HepG2 (cell line): ENCODE measurements at regions not wholly inside any gene's neighbourhood (a gene's known extent, or its start where the extent isn't known, plus 50 kb on each side); places are given as distances from the start of the nearest gene placed in this dataset.
A peak's percentile ranks its signal among the peaks of the same experiment; 100 is the strongest.

Experiments
- ATAC-seq: fragments of 200-7000 bp; cut with Tn5 transposase; 3 replicates; pipeline ENCODE4 v1.9.1; 2020; ENCODE audit warnings: mild to moderate bottlenecking, moderate library complexity
- BruUV-seq: library from RNA; stranded (reverse); fragments of 400-500 nt; replicated peaks from 2 replicates; lab custom pipeline; 2021; lab: Mats Ljungman, UMichigan
- CTCF ChIA-PET: fragments of 300-600 bp; formaldehyde crosslinking; extraction: SDS; loops from one replicate; lab custom pipeline; 2021; ENCODE audit warnings: low total read pairs, inconsistent platforms, low intra/inter-chr PET ratio; lab: Yijun Ruan, JAX
- POLR2A ChIA-PET: fragments of 350-600 bp; sonication (Branson Sonifier 250); formaldehyde crosslinking; loops from one replicate; lab custom pipeline; 2020; ENCODE audit warnings: antibody characterized with exemption, inconsistent platforms; lab: Yijun Ruan, JAX
- DNase-seq: peaks from one replicate; pipeline ENCODE4 v3.0.0-alpha.2; 2015; ENCODE audit warnings: low spot score
- FAIRE-seq: peaks from 3 replicates; lab custom pipeline; 2011; peaks lifted over from hg19 to GRCh38; lab: Jason Lieb, UNC
- H2AFZ ChIP-seq: one replicate; pipeline ENCODE4 v1.6.1; 2011; ENCODE audit warnings: low read length, inconsistent platforms
- H3K27ac ChIP-seq: fragments of 300-600 bp; 3 replicates; pipeline ENCODE4 v1.8.0; 2011; ENCODE audit warnings: mixed run types, mild to moderate bottlenecking, mixed read lengths, low read length, inconsistent platforms; ENCODE audit not compliant: insufficient read depth; ENCODE audit errors: extremely low read length
- H3K27me3 ChIP-seq, 2 experiments: fragments of 200-600 bp in 1 of 2; 2 replicates in 1 of 2; 3 replicates in 1 of 2; pipeline versions ENCODE4 v1.6.0 to v1.8.0; 2011; ENCODE audit warnings: low read length in 2 of 2, mild to moderate bottlenecking in 2 of 2, moderate library complexity in 2 of 2, inconsistent platforms in 1 of 2; ENCODE audit not compliant: insufficient read depth in 2 of 2, control insufficient read depth in 1 of 2
- H3K36me3 ChIP-seq, 2 experiments: fragments of 200-600 bp in 1 of 2; replicated peaks in 1 of 2; 2 replicates in 1 of 2; 3 replicates in 1 of 2; pipeline versions ENCODE4 v1.5.1 to v1.8.0; 2011; ENCODE audit warnings: low read length in 2 of 2, inconsistent platforms in 1 of 2; ENCODE audit not compliant: insufficient read depth in 2 of 2, control insufficient read depth in 1 of 2
- H3K4me1 ChIP-seq: 2 replicates; pipeline ENCODE4 v1.5.1; 2012; ENCODE audit warnings: low read length, inconsistent platforms; ENCODE audit not compliant: insufficient read depth
- H3K4me2 ChIP-seq: 2 replicates; pipeline ENCODE4 v1.6.0; 2011; ENCODE audit warnings: low read depth, low read length, inconsistent platforms
- H3K4me3 ChIP-seq, 3 experiments: fragments of 200-600 bp in 1 of 3; sonication (generic), shearing (Covaris generic) in 1 of 3; replicated peaks in 1 of 3; 2 replicates each; pipeline ENCODE4 v1.5.1; 2011 to 2016; ENCODE audit warnings: low read length in 3 of 3, inconsistent platforms in 2 of 3, low read depth in 2 of 3, mild to moderate bottlenecking in 2 of 3, control low read depth in 1 of 3, mixed read lengths in 1 of 3; ENCODE audit not compliant: insufficient read depth in 1 of 3
- H3K79me2 ChIP-seq: one replicate; pipeline ENCODE4 v1.6.1; 2011; ENCODE audit warnings: low read length, inconsistent platforms; ENCODE audit not compliant: insufficient read depth
- H3K9ac ChIP-seq: 2 replicates; pipeline ENCODE4 v1.6.0; 2011; ENCODE audit warnings: mild to moderate bottlenecking, low read depth, low read length, inconsistent platforms; ENCODE audit not compliant: insufficient read depth
- H3K9me3 ChIP-seq: 2 replicates; pipeline ENCODE4 v1.5.1; 2012; ENCODE audit warnings: mild to moderate bottlenecking, low read length
- H4K20me1 ChIP-seq: 2 replicates; pipeline ENCODE4 v1.6.0; 2011; ENCODE audit warnings: inconsistent platforms, mild to moderate bottlenecking, low read length, moderate library complexity; ENCODE audit not compliant: insufficient read depth
- ATF6 ChIP-seq: sonication (generic); formaldehyde crosslinking; conservative IDR thresholded peaks from 2 replicates; pipeline ENCODE4 v1.4.0; 2020; ENCODE audit warnings: missing genetic modification reagents
- EEA1 ChIP-seq: sonication (generic); formaldehyde crosslinking; IDR thresholded peaks from 2 replicates; pipeline ENCODE4 v1.5.1; 2020; ENCODE audit warnings: mild to moderate bottlenecking, missing genetic modification reagents, borderline replicate concordance
- HNF4A ChIP-seq: sonication (generic); formaldehyde crosslinking; IDR thresholded peaks from 2 replicates; pipeline ENCODE4 v1.4.0; 2020; ENCODE audit warnings: missing genetic modification reagents
- HNF4G ChIP-seq, 2 experiments: sonication (generic) in 1 of 2; formaldehyde crosslinking in 1 of 2; IDR thresholded peaks; 2 replicates each; pipeline versions ENCODE4 v1.4.0 to v1.6.1; 2011 to 2020; ENCODE audit warnings: borderline replicate concordance in 2 of 2, low read depth in 2 of 2, mild to moderate bottlenecking in 2 of 2, low read length in 1 of 2, missing genetic modification reagents in 1 of 2, moderate library complexity in 1 of 2
- KMT2B ChIP-seq: IDR thresholded peaks from 2 replicates; pipeline ENCODE4 v1.6.1; 2016; ENCODE audit warnings: missing genetic modification reagents, missing compliant biosample characterization
- PCBP2 ChIP-seq: fragments of 200-400 bp; formaldehyde crosslinking; optimal IDR thresholded peaks from 2 replicates; pipeline ENCODE3; 2018; ENCODE audit warnings: low read length, low read depth; ENCODE audit not compliant: poor library complexity, severe bottlenecking
- RBM22 ChIP-seq: fragments of 200-400 bp; formaldehyde crosslinking; optimal IDR thresholded peaks from 2 replicates; pipeline ENCODE3; 2017; ENCODE audit warnings: mild to moderate bottlenecking, low read length, moderate library complexity
- WGBS: methylation state at CpG from one replicate; pipeline ENCODE4 v1.1.6; 2017; ENCODE audit warnings: low lambda C conversion rate; 5-methylcytosine and 5-hydroxymethylcytosine counted together
- in situ Hi-C: cut with HindIII; loops from 2 replicates; pipeline ENCODE4 v1.10.0; 2017; ENCODE audit warnings: low pct_unique_long_range_greater_than_20kb; ENCODE audit not compliant: extremely low pct_ligation_motif_present
- intact Hi-C: fragments of 100-400 bp; cut with micrococcal nuclease; formaldehyde crosslinking; loops from one replicate; pipeline ENCODE4 v1.10.0; 2022; ENCODE audit not compliant: unreplicated experiment

GRCh38 chr17:72440961-72441360 lies 320.1 kb downstream of the SOX9 start:
- in situ Hi-C loops (no loop called here), intact Hi-C loops (no loop called here)
- peaks cover 96% of the 10 kb centered on the region for H3K79me2 ChIP-seq
- no TSS peak for BruUV-seq
- peaks cover 0 to 6% of the 10 kb centered on the region in 2 experiments; a peak in 3 of 5 replicates for H3K36me3 ChIP-seq
- H2AFZ ChIP-seq = no peak overlapping the region
- peaks cover 99% of the 10 kb centered on the region for H3K4me1 ChIP-seq
- DNase-seq (no peak), FAIRE-seq (no peak), ATAC-seq (no peak)
- H4K20me1 ChIP-seq = no peaks in the 10 kb centered on the region
- POLR2A ChIA-PET = interaction anchor here (0.9 to 1.7 kb wide), 2 partner anchors 8 to 18 kb away, joined by 3 to 6 read pairs; no protein-coding TSS in a partner anchor
- no peak overlapping the region for H3K27ac ChIP-seq
- no peaks in the 10 kb centered on the region for H3K27me3 ChIP-seq
- WGBS = 91% methylated on average over 6 of the region's 6 CpGs
- CTCF ChIA-PET = no interaction called here
- no peak overlapping the region for H3K9ac ChIP-seq
- TF ChIP-seq KMT2B (no peak), PCBP2 (no peak), EEA1 (CRISPR knock-in tag) (no peak)
- H3K9me3 ChIP-seq = no peaks in the 10 kb centered on the region
- H3K4me2 ChIP-seq = no peak overlapping the region
- H3K4me3 ChIP-seq = no peak overlapping the region

- CTCF ChIA-PET = no interaction called here
Measured at GRCh38 chr17:72441909-72442308, 321.1 kb downstream of the SOX9 start.

More at GRCh38 chr17:72441909-72442308, 321.1 kb downstream of the SOX9 start:
- Histone ChIP-seq H3K27ac (no peak overlapping the region), H2AFZ (no peak overlapping the region), H3K4me1 (peaks cover 99% of the 10 kb centered on the region), H4K20me1 (no peaks in the 10 kb centered on the region), H3K36me3 (peaks cover 0 to 6% of the 10 kb centered on the region in 2 experiments; a peak in 3 of 5 replicates), H3K9ac (no peak overlapping the region), H3K4me3 (no peak overlapping the region), H3K79me2 (peaks cover 93% of the 10 kb centered on the region), H3K27me3 (no peaks in the 10 kb centered on the region), H3K9me3 (no peaks in the 10 kb centered on the region), H3K4me2 (no peak overlapping the region)
- ATAC-seq (no peak), DNase-seq (no peak), FAIRE-seq (no peak)
- 88% methylated on average over 4 of the region's 4 CpGs for WGBS
- TF ChIP-seq HNF4A (CRISPR knock-in tag) = peak; percentile 27; the same call in 1 of the 2 replicates
- TF ChIP-seq HNF4G (IDR thresholded peaks at IDR 0.05; ENCODE audit: borderline replicate concordance, low read depth, low read length) = 0 out of 2 replicates have a peak, but pooled peaks have one; percentile 14
- TF ChIP-seq HNF4G (CRISPR knock-in tag; IDR thresholded peaks at IDR 0.05; ENCODE audit: borderline replicate concordance, low read depth) = no peak
- TF ChIP-seq ATF6 (CRISPR knock-in tag) = no peak
- peak; percentile 75 for TF ChIP-seq RBM22
- POLR2A ChIA-PET = interaction anchor here (1.7 kb wide), 1 partner anchor 19 kb away, joined by 6 read pairs; no protein-coding TSS in a partner anchor
- BruUV-seq = no TSS peak
- in situ Hi-C loops = no loop called here
- intact Hi-C loops = no loop called here
